BE2C (cell line): ENCODE measurements at regions not wholly inside any gene's neighbourhood (a gene's known extent, or its start where the extent isn't known, plus 50 kb on each side); places are given as distances from the start of the nearest gene placed in this dataset.

ENCODE experiments used
- DNase-seq: peaks from one replicate; pipeline ENCODE4 v3.0.0-alpha.2; 2020
- H3K27me3 ChIP-seq: fragments of 250-450 bp; sonication (Bioruptor Pico); 2 replicates; pipeline ENCODE4 v1.5.1; 2020; ENCODE audit warnings: mild to moderate bottlenecking
- H3K36me3 ChIP-seq: fragments of 250-450 bp; sonication (Bioruptor Pico); 2 replicates; pipeline ENCODE4 v1.5.1; 2020; ENCODE audit warnings: mild to moderate bottlenecking
- H3K4me1 ChIP-seq: fragments of 250-450 bp; sonication (Bioruptor Pico); 2 replicates; pipeline ENCODE4 v1.5.1; 2020
- H3K4me3 ChIP-seq: 2 replicates; pipeline ENCODE4 v1.5.1; 2011; ENCODE audit warnings: low read depth, low read length
- H3K9me3 ChIP-seq: fragments of 250-450 bp; sonication (Bioruptor Pico); 2 replicates; pipeline ENCODE4 v1.5.1; 2020
- CTCF ChIP-seq: IDR thresholded peaks from 2 replicates; pipeline ENCODE4 v1.5.1; 2012; ENCODE audit warnings: mild to moderate bottlenecking, low read depth, low read length

- no peak for DNase-seq
- H3K9me3 ChIP-seq: no peaks in the 10 kb centered on the region; the same call in 1 of the 2 replicates
- no peak for TF ChIP-seq CTCF
Measured at GRCh38 chr14:85471744-85472143, 58.2 kb upstream of the FLRT2 start.

GRCh38 chr14:85474431-85474830 is 55.5 kb upstream of the FLRT2 start:
- Histone ChIP-seq H3K9me3 (no peaks in the 10 kb centered on the region), H3K4me3 (no peak overlapping the region), H3K36me3 (no peaks in the 10 kb centered on the region), H3K27me3 (no peaks in the 10 kb centered on the region), H3K4me1 (no peaks in the 10 kb centered on the region)
- TF ChIP-seq CTCF: no peak
- no peak for DNase-seq

More at GRCh38 chr14:85471744-85472143, 58.2 kb upstream of the FLRT2 start:
- Histone ChIP-seq H3K4me3 (no peak overlapping the region), H3K4me1 (no peaks in the 10 kb centered on the region), H3K36me3 (no peaks in the 10 kb centered on the region), H3K27me3 (no peaks in the 10 kb centered on the region)

- H3K36me3 ChIP-seq: no peaks in the 10 kb centered on the region
- no peak overlapping the region for H3K4me3 ChIP-seq
- DNase-seq: no peak
- H3K9me3 ChIP-seq: no peaks in the 10 kb centered on the region
- H3K4me1 ChIP-seq: no peaks in the 10 kb centered on the region
- TF ChIP-seq CTCF: no peak
- no peaks in the 10 kb centered on the region for H3K27me3 ChIP-seq
Measured at GRCh38 chr14:85475113-85475512, 54.8 kb upstream of the FLRT2 start.

- no peaks in the 10 kb centered on the region for H3K27me3 ChIP-seq
- H3K4me1 ChIP-seq: no peaks in the 10 kb centered on the region
- no peaks in the 10 kb centered on the region for H3K36me3 ChIP-seq
- no peak for TF ChIP-seq CTCF
- no peak for DNase-seq
- no peaks in the 10 kb centered on the region for H3K9me3 ChIP-seq
- no peak overlapping the region for H3K4me3 ChIP-seq
Measured at GRCh38 chr14:85479306-85479705, 50.6 kb upstream of the FLRT2 start.

GRCh38 chr14:85479771-85480170 is 50.2 kb upstream of the FLRT2 start:
- TF ChIP-seq CTCF: no peak
- H3K9me3 ChIP-seq: no peaks in the 10 kb centered on the region
- H3K27me3 ChIP-seq: no peaks in the 10 kb centered on the region
- no peaks in the 10 kb centered on the region for H3K36me3 ChIP-seq
- no peak for DNase-seq
- no peak overlapping the region for H3K4me3 ChIP-seq
- no peaks in the 10 kb centered on the region for H3K4me1 ChIP-seq
